Hepatocyte (in vitro differentiated cells): ENCODE measurements at regions not wholly inside any gene's neighbourhood (a gene's known extent, or its start where the extent isn't known, plus 50 kb on each side); places are given as distances from the start of the nearest gene placed in this dataset.
A peak's percentile ranks its signal among the peaks of the same experiment; 100 is the strongest.

Source experiments
- DNase-seq: peaks from one replicate; pipeline ENCODE4 v3.0.0-alpha.2; 2016; ENCODE audit warnings: low spot score
- H2AFZ ChIP-seq: fragments of 200-600 bp; sonication (generic); 2 replicates; pipeline ENCODE4 v1.6.0; 2016; ENCODE audit warnings: antibody characterized with exemption, mild to moderate bottlenecking
- H3K27ac ChIP-seq: fragments of 200-600 bp; sonication (generic); 2 replicates; pipeline ENCODE4 v1.5.1; 2016; ENCODE audit warnings: mild to moderate bottlenecking
- H3K27me3 ChIP-seq: fragments of 200-600 bp; sonication (generic); 2 replicates; pipeline ENCODE4 v1.6.1; 2016
- H3K36me3 ChIP-seq: fragments of 200-600 bp; sonication (generic); replicated peaks from 2 replicates; pipeline ENCODE4 v1.5.1; 2016; ENCODE audit warnings: low read depth; ENCODE audit not compliant: insufficient read depth
- H3K4me1 ChIP-seq: fragments of 200-600 bp; sonication (generic); 2 replicates; pipeline ENCODE4 v1.5.1; 2016; ENCODE audit warnings: mild to moderate bottlenecking, moderate library complexity; ENCODE audit not compliant: insufficient read depth
- H3K4me2 ChIP-seq: fragments of 200-600 bp; sonication (generic); 2 replicates; pipeline ENCODE4 v1.6.0; 2016
- H3K4me3 ChIP-seq: fragments of 200-600 bp; sonication (generic); 2 replicates; pipeline ENCODE4 v1.5.1; 2016; ENCODE audit warnings: mild to moderate bottlenecking
- H3K79me2 ChIP-seq: fragments of 200-600 bp; sonication (generic); 2 replicates; pipeline ENCODE4 v1.6.0; 2017; ENCODE audit warnings: mild to moderate bottlenecking
- H3K9me2 ChIP-seq: fragments of 200-600 bp; sonication (generic); replicated peaks from 2 replicates; pipeline ENCODE4 v1.6.0; 2017; ENCODE audit warnings: mild to moderate bottlenecking; ENCODE audit not compliant: insufficient read depth
- H3K9me3 ChIP-seq: fragments of 200-600 bp; sonication (generic); 2 replicates; pipeline ENCODE4 v1.5.1; 2016; ENCODE audit warnings: low read depth, mild to moderate bottlenecking
- H4K20me1 ChIP-seq: fragments of 200-600 bp; sonication (generic); 2 replicates; pipeline ENCODE4 v1.6.0; 2016; ENCODE audit warnings: mild to moderate bottlenecking; ENCODE audit not compliant: insufficient read depth, poor library complexity, severe bottlenecking
- CTCF ChIP-seq: fragments of 200-600 bp; sonication (generic); IDR thresholded peaks from 2 replicates; pipeline ENCODE4 v1.5.1; 2016; ENCODE audit warnings: antibody characterized with exemption, mild to moderate bottlenecking; ENCODE audit not compliant: poor library complexity
- EZH2 ChIP-seq: fragments of 200-600 bp; sonication (generic); IDR thresholded peaks from 2 replicates; pipeline ENCODE4 v1.6.1; 2016; ENCODE audit warnings: antibody characterized with exemption, mild to moderate bottlenecking, borderline replicate concordance
- EZH2phosphoT487 ChIP-seq: fragments of 200-600 bp; sonication (generic); IDR thresholded peaks from one replicate; pipeline ENCODE4 v1.6.1; 2018; ENCODE audit warnings: antibody characterized with exemption, mild to moderate bottlenecking, low read depth, moderate library complexity; ENCODE audit not compliant: unreplicated experiment, severe bottlenecking
- WGBS: methylation state at CpG from one replicate; pipeline ENCODE4 v1.1.6; 2016; ENCODE audit warnings: low lambda C conversion rate; ENCODE audit errors: missing lambda C conversion rate; 5-methylcytosine and 5-hydroxymethylcytosine counted together

GRCh38 chr13:109906976-109907375 is 120.6 kb upstream of the IRS2 start:
- H3K9me2 ChIP-seq = no peaks in the 10 kb centered on the region
- no peaks in the 10 kb centered on the region for H3K9me3 ChIP-seq
- no peaks in the 10 kb centered on the region for H3K79me2 ChIP-seq
- H3K4me3 ChIP-seq = no peak overlapping the region
- H3K27me3 ChIP-seq = no peaks in the 10 kb centered on the region
- no peak overlapping the region for H3K4me2 ChIP-seq
- no peaks in the 10 kb centered on the region for H4K20me1 ChIP-seq
- whole genome bisulfite sequencing = 61% methylated on average over 3 of the region's 3 CpGs
- no peak overlapping the region for H2AFZ ChIP-seq
- H3K27ac ChIP-seq = no peak overlapping the region
- no peak for TF ChIP-seq CTCF
- TF ChIP-seq EZH2 = no peak
- TF ChIP-seq EZH2phosphoT487 = no peak
- DNase-seq = no peak
- no peaks in the 10 kb centered on the region for H3K36me3 ChIP-seq
- no peaks in the 10 kb centered on the region for H3K4me1 ChIP-seq

- H3K9me3 ChIP-seq = no peaks in the 10 kb centered on the region
- whole genome bisulfite sequencing = 66% methylated on average over 4 of the region's 4 CpGs
- H3K27ac ChIP-seq = no peak overlapping the region
- H3K79me2 ChIP-seq = no peaks in the 10 kb centered on the region
- no peaks in the 10 kb centered on the region for H3K9me2 ChIP-seq
- H4K20me1 ChIP-seq = no peaks in the 10 kb centered on the region
- DNase-seq = no peak
- H3K27me3 ChIP-seq = no peaks in the 10 kb centered on the region
- H3K4me1 ChIP-seq = peaks cover 4% of the 10 kb centered on the region
- no peak overlapping the region for H2AFZ ChIP-seq
- H3K36me3 ChIP-seq = no peaks in the 10 kb centered on the region
- H3K4me2 ChIP-seq = no peak overlapping the region
- no peak overlapping the region for H3K4me3 ChIP-seq
- no peak for TF ChIP-seq EZH2
These were observed 117.8 kb upstream of the IRS2 start for GRCh38 chr13:109904218-109904617.

GRCh38 chr13:109900741-109901140 is 114.4 kb upstream of the IRS2 start:
- no peaks in the 10 kb centered on the region for H4K20me1 ChIP-seq
- DNase-seq = no peak
- 54% methylated on average over 8 of the region's 8 CpGs for WGBS
- no peak overlapping the region for H3K27ac ChIP-seq
- no peaks in the 10 kb centered on the region for H3K9me2 ChIP-seq
- TF ChIP-seq CTCF (no peak), EZH2 (no peak), EZH2phosphoT487 (no peak)
- no peaks in the 10 kb centered on the region for H3K27me3 ChIP-seq
- H2AFZ ChIP-seq = peak overlapping the region; percentile 78
- H3K79me2 ChIP-seq = no peaks in the 10 kb centered on the region
- no peaks in the 10 kb centered on the region for H3K36me3 ChIP-seq
- no peaks in the 10 kb centered on the region for H3K9me3 ChIP-seq
- peaks cover 4% of the 10 kb centered on the region for H3K4me1 ChIP-seq
- H3K4me2 ChIP-seq = peak overlapping the region; percentile 64
- no peak overlapping the region for H3K4me3 ChIP-seq

GRCh38 chr13:109900320-109900719 is 113.9 kb upstream of the IRS2 start:
- Histone ChIP-seq H3K27ac (no peak overlapping the region), H4K20me1 (no peaks in the 10 kb centered on the region), H3K36me3 (no peaks in the 10 kb centered on the region), H2AFZ (peak overlapping the region; percentile 78), H3K4me1 (peaks cover 4% of the 10 kb centered on the region), H3K4me2 (peak overlapping the region; percentile 64), H3K9me2 (no peaks in the 10 kb centered on the region), H3K79me2 (no peaks in the 10 kb centered on the region), H3K27me3 (no peaks in the 10 kb centered on the region), H3K9me3 (no peaks in the 10 kb centered on the region), H3K4me3 (no peak overlapping the region)
- 14% methylated on average over 6 of the region's 6 CpGs for WGBS
- no peak for DNase-seq
- no peak for TF ChIP-seq EZH2phosphoT487
- no peak for TF ChIP-seq EZH2
- no peak for TF ChIP-seq CTCF
